Caco-2 (cell line): ENCODE measurements at regions not wholly inside any gene's neighbourhood (a gene's known extent, or its start where the extent isn't known, plus 50 kb on each side); places are given as distances from the start of the nearest gene placed in this dataset.
"Not testable (repeated sequence)": the region's sequence is repeated elsewhere in the genome, so short reads cannot be mapped to it uniquely, and the experiment has no call there.

Experiments used
- BruUV-seq: library from RNA; stranded (reverse); fragments of 400-500 nt; replicated peaks from 2 replicates; lab custom pipeline; 2021; lab: Mats Ljungman, UMichigan
- CTCF ChIA-PET: fragments of 300-600 bp; sonication (Branson Sonifier 250); formaldehyde crosslinking; loops from one replicate; lab custom pipeline; 2022; ENCODE audit warnings: antibody characterized with exemption; lab: Charles Lee
- POLR2A ChIA-PET: fragments of 300-600 bp; sonication (Branson Sonifier 250); formaldehyde crosslinking; loops from one replicate; lab custom pipeline; 2022; ENCODE audit warnings: antibody characterized with exemption; lab: Charles Lee
- DNase-seq, 2 experiments: peaks; one replicate each; pipeline versions ENCODE4 v3.0.0 to v3.0.0-alpha.2; 2020 to 2022
- H3K27me3 ChIP-seq: replicated peaks from 2 replicates; pipeline ENCODE4 v1.6.0; 2011; ENCODE audit warnings: low read length; ENCODE audit not compliant: control insufficient read depth, insufficient read depth
- H3K36me3 ChIP-seq: 2 replicates; pipeline ENCODE4 v1.5.1; 2011; ENCODE audit warnings: low read length; ENCODE audit not compliant: control insufficient read depth, insufficient read depth
- H3K4me1 ChIP-seq: fragments of 250-450 bp; sonication (Bioruptor Pico); 2 replicates; pipeline ENCODE4 v1.5.1; 2020; ENCODE audit warnings: mild to moderate bottlenecking
- H3K4me3 ChIP-seq: 2 replicates; pipeline ENCODE4 v1.5.1; 2011; ENCODE audit warnings: low read depth, mild to moderate bottlenecking, control low read depth, low read length
- H3K9me3 ChIP-seq: fragments of 250-450 bp; sonication (Bioruptor Pico); 2 replicates; pipeline ENCODE4 v1.5.1; 2020; ENCODE audit warnings: mild to moderate bottlenecking, moderate library complexity
- H3K27ac Mint-ChIP-seq: one replicate; pipeline ENCODE4 v1.8.0; 2022; ENCODE audit warnings: mixed read lengths; ENCODE audit not compliant: unreplicated experiment
- H3K27me3 Mint-ChIP-seq: one replicate; pipeline ENCODE4 v1.8.0; 2022; ENCODE audit warnings: mixed read lengths; ENCODE audit not compliant: insufficient read depth, unreplicated experiment
- H3K36me3 Mint-ChIP-seq: one replicate; pipeline ENCODE4 v1.8.0; 2022; ENCODE audit warnings: mild to moderate bottlenecking, mixed read lengths; ENCODE audit not compliant: insufficient read depth, unreplicated experiment
- H3K4me1 Mint-ChIP-seq: one replicate; pipeline ENCODE4 v1.8.0; 2022; ENCODE audit warnings: low read depth, mixed read lengths; ENCODE audit not compliant: unreplicated experiment
- H3K4me3 Mint-ChIP-seq: one replicate; pipeline ENCODE4 v1.8.0; 2022; ENCODE audit warnings: mild to moderate bottlenecking, moderate library complexity, mixed read lengths; ENCODE audit not compliant: unreplicated experiment
- H3K9me3 Mint-ChIP-seq: one replicate; pipeline ENCODE4 v1.8.0; 2022; ENCODE audit warnings: mixed read lengths; ENCODE audit not compliant: unreplicated experiment
- intact Hi-C: fragments of 100-400 bp; cut with micrococcal nuclease; formaldehyde crosslinking; loops from one replicate; pipeline ENCODE4 v1.10.0; 2022; ENCODE audit not compliant: unreplicated experiment
- TF ChIP-seq, protein P1 (sequence below), 2 experiments: fragments of 200-600 bp in 1 of 2; IDR thresholded peaks; 1 replicate in 1 of 2; 2 replicates in 1 of 2; pipeline versions ENCODE4 v1.5.1 to v1.8.0; 2011 to 2022; ENCODE audit warnings: antibody characterized with exemption in 1 of 2, control low read depth in 1 of 2, inconsistent platforms in 1 of 2, low read depth in 1 of 2, low read length in 1 of 2, mild to moderate bottlenecking in 1 of 2, moderate library complexity in 1 of 2; ENCODE audit not compliant: insufficient read depth in 1 of 2, severe bottlenecking in 1 of 2, unreplicated experiment in 1 of 2

DNA sequence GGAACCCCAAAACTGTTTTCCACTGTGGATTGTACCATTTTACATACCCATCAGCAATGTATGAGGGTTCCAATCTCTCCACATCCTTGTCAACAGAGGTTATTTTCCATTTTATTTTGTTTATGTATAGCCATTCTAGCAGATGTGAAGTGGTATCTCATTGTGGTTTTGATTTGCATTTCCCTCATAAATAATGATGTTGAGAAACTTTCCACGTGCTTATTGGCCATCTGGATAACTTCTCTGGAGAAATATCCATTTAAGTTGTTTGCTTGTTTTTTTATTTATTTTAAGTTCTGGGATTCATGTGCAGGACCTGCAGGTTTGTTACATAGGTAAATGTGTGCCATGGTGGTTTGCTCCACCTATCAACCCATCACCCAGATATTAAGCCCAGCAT, 280.2 kb upstream of the USP25 start:
- Histone ChIP-seq H3K36me3 (no peaks in the 10 kb centered on the region), H3K4me1 (peaks cover 8% of the 10 kb centered on the region), H3K9me3 (peaks cover 3% of the 10 kb centered on the region; the same call in 1 of the 2 replicates), H3K27me3 (no peaks in the 10 kb centered on the region), H3K4me3 (no peak overlapping the region)
- no peak overlapping the region for H3K27ac Mint-ChIP-seq
- H3K4me1 Mint-ChIP-seq = peaks cover 11% of the 10 kb centered on the region
- H3K9me3 Mint-ChIP-seq = peaks cover 10% of the 10 kb centered on the region
- CTCF ChIA-PET = no interaction called here
- intact Hi-C loops = no loop called here
- H3K27me3 Mint-ChIP-seq = no peaks in the 10 kb centered on the region
- TF ChIP-seq, protein P1, sequence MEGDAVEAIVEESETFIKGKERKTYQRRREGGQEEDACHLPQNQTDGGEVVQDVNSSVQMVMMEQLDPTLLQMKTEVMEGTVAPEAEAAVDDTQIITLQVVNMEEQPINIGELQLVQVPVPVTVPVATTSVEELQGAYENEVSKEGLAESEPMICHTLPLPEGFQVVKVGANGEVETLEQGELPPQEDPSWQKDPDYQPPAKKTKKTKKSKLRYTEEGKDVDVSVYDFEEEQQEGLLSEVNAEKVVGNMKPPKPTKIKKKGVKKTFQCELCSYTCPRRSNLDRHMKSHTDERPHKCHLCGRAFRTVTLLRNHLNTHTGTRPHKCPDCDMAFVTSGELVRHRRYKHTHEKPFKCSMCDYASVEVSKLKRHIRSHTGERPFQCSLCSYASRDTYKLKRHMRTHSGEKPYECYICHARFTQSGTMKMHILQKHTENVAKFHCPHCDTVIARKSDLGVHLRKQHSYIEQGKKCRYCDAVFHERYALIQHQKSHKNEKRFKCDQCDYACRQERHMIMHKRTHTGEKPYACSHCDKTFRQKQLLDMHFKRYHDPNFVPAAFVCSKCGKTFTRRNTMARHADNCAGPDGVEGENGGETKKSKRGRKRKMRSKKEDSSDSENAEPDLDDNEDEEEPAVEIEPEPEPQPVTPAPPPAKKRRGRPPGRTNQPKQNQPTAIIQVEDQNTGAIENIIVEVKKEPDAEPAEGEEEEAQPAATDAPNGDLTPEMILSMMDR (IDR thresholded peaks at IDR 0.05; ENCODE audit: insufficient read depth in 1 of 2, low read depth in 1 of 2, low read length in 1 of 2, severe bottlenecking in 1 of 2, unreplicated experiment in 1 of 2) = no peak
- H3K36me3 Mint-ChIP-seq = no peaks in the 10 kb centered on the region
- BruUV-seq = no TSS peak
- H3K4me3 Mint-ChIP-seq = no peak overlapping the region
- POLR2A ChIA-PET = no interaction called here
- no peak for DNase-seq

DNA sequence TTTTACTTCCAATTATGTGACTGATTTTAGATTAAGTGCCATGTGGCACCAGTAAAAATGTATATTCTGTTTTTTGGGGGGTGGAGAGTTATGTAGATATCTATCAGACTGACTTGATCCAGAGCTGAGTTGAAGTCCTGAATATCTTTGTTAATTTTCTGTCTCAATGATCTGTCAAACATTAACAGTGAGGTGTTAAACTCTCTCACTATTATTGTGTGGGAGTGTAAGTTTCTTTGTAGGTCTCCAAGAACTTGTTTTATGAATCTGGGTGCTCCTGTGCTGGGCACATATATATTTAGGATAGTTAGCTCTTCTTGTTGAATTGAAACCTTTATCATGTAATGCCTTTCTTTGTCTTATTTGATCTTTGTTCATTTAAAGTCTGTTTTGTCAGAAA, 276.5 kb upstream of the USP25 start:
- no peak for DNase-seq
- TF ChIP-seq, protein P1 (IDR thresholded peaks at IDR 0.05; ENCODE audit: insufficient read depth in 1 of 2, low read depth in 1 of 2, low read length in 1 of 2, severe bottlenecking in 1 of 2, unreplicated experiment in 1 of 2) = no peak
- H3K9me3 Mint-ChIP-seq = peaks cover 10% of the 10 kb centered on the region
- Histone ChIP-seq H3K9me3 (no peaks in the 10 kb centered on the region), H3K4me1 (0 out of 2 replicates have a peak, but pooled peaks cover 4% of the 10 kb centered on the region), H3K36me3 (no peaks in the 10 kb centered on the region), H3K27me3 (no peaks in the 10 kb centered on the region), H3K4me3 (no peak overlapping the region)
- no TSS peak for BruUV-seq
- ChIA-PET CTCF (no interaction called here), POLR2A (no interaction called here)
- no peak overlapping the region for H3K27ac Mint-ChIP-seq
- H3K27me3 Mint-ChIP-seq = no peaks in the 10 kb centered on the region
- H3K4me1 Mint-ChIP-seq = peaks cover 6% of the 10 kb centered on the region
- no peak overlapping the region for H3K4me3 Mint-ChIP-seq
- H3K36me3 Mint-ChIP-seq = no peaks in the 10 kb centered on the region
- intact Hi-C loops = no loop called here

GRCh38 chr21:15453785-15454184, 276.0 kb upstream of the USP25 start:
- H3K27ac Mint-ChIP-seq, intact Hi-C loops, H3K4me1 Mint-ChIP-seq, BruUV-seq, H3K27me3 ChIP-seq, H3K36me3 Mint-ChIP-seq, POLR2A ChIA-PET, H3K4me3 ChIP-seq, H3K9me3 Mint-ChIP-seq, DNase-seq, H3K36me3 ChIP-seq, CTCF ChIA-PET, H3K9me3 ChIP-seq, H3K4me1 ChIP-seq, H3K27me3 Mint-ChIP-seq, H3K4me3 Mint-ChIP-seq: not testable (repeated sequence)

DNA sequence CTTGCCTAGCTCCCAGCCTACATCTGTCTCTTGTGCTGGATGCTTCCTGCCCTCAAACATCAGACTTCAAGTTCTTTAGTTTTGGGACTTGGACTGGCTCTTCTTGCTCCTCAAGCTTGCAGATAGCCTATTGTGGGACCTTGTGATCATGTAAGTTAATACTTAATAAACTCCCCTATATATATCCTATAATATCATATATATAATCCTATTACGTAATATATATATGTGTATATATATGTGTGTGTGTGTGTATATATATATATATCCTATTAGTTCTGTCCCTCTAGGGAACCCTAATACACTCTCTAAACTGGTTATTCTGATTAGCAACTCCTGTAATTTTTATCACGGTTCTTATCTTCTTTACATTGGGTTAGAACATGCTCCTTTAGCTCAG, 274.9 kb upstream of the USP25 start:
- H3K36me3 Mint-ChIP-seq, H3K4me3 Mint-ChIP-seq, CTCF ChIA-PET, H3K4me3 ChIP-seq, H3K27me3 ChIP-seq, H3K9me3 ChIP-seq, H3K27ac Mint-ChIP-seq, H3K36me3 ChIP-seq, intact Hi-C loops, BruUV-seq, H3K27me3 Mint-ChIP-seq, H3K9me3 Mint-ChIP-seq, POLR2A ChIA-PET, DNase-seq, H3K4me1 ChIP-seq: not testable (repeated sequence)
- H3K4me1 Mint-ChIP-seq = peaks cover 11% of the 10 kb centered on the region
